Uterus (tissue), 3 donors: ENCODE measurements at regions not wholly inside any gene's neighbourhood (a gene's known extent, or its start where the extent isn't known, plus 50 kb on each side); places are given as distances from the start of the nearest gene placed in this dataset.
"Not testable (repeated sequence)": the region's sequence is repeated elsewhere in the genome, so short reads cannot be mapped to it uniquely, and the experiment has no call there.

Experiments
- DNase-seq, 2 donors: peaks; one replicate each; pipeline ENCODE4 v3.0.0-alpha.2; 2019 to 2020
- H3K27ac ChIP-seq, 2 donors: fragments of 200-600 bp; sonication (generic); 1 replicate in 1 of 2; 2 replicates in 1 of 2; pipeline ENCODE4 v1.5.1; 2016 to 2018
- H3K27me3 ChIP-seq, 2 donors: fragments of 200-600 bp; sonication (generic); one replicate each; pipeline ENCODE4 v1.5.1; 2018 to 2019; ENCODE audit warnings: control low read depth in 1 of 2
- H3K36me3 ChIP-seq, 2 donors: fragments of 200-600 bp; sonication (generic); one replicate each; pipeline ENCODE4 v1.5.1; 2019; ENCODE audit warnings: control low read depth in 1 of 2
- H3K4me1 ChIP-seq, 2 donors: fragments of 200-600 bp; sonication (generic); one replicate each; pipeline ENCODE4 v1.5.1; 2018 to 2019; ENCODE audit warnings: control low read depth in 1 of 2
- H3K4me3 ChIP-seq, 2 donors: fragments of 200-600 bp; sonication (generic); 1 replicate in 1 of 2; 2 replicates in 1 of 2; pipeline ENCODE4 v1.5.1; 2018 to 2019; ENCODE audit warnings: mild to moderate bottlenecking in 1 of 2
- H3K9me3 ChIP-seq, 2 donors: fragments of 200-600 bp; sonication (generic); one replicate each; pipeline ENCODE4 v1.5.1; 2019; ENCODE audit warnings: control low read depth in 1 of 2
- POLR2A ChIP-seq, 2 donors: fragments of 450-650 bp; IDR thresholded peaks; one replicate each; pipeline ENCODE4 v1.6.1; 2016; ENCODE audit warnings: antibody characterized with exemption in 2 of 2, mild to moderate bottlenecking in 1 of 2, moderate library complexity in 1 of 2
- intact Hi-C: fragments of 100-400 bp; cut with DNase I; formaldehyde crosslinking; loops from one replicate; pipeline ENCODE4 v1.15.1; 2023; ENCODE audit warnings: low total_unique reads
- TF ChIP-seq, protein P1 (sequence below), 4 experiments: fragments of 200-600 bp in 2 of 4; fragments of 450-650 bp in 2 of 4; sonication (generic) in 2 of 4; IDR thresholded peaks; one replicate each; pipeline ENCODE4 v1.5.1; 2016 to 2019; ENCODE audit warnings: antibody characterized with exemption in 4 of 4, mild to moderate bottlenecking in 2 of 4, moderate library complexity in 1 of 4
- donor health status: DM: yes; HTN: yes; CAD: no.

DNA sequence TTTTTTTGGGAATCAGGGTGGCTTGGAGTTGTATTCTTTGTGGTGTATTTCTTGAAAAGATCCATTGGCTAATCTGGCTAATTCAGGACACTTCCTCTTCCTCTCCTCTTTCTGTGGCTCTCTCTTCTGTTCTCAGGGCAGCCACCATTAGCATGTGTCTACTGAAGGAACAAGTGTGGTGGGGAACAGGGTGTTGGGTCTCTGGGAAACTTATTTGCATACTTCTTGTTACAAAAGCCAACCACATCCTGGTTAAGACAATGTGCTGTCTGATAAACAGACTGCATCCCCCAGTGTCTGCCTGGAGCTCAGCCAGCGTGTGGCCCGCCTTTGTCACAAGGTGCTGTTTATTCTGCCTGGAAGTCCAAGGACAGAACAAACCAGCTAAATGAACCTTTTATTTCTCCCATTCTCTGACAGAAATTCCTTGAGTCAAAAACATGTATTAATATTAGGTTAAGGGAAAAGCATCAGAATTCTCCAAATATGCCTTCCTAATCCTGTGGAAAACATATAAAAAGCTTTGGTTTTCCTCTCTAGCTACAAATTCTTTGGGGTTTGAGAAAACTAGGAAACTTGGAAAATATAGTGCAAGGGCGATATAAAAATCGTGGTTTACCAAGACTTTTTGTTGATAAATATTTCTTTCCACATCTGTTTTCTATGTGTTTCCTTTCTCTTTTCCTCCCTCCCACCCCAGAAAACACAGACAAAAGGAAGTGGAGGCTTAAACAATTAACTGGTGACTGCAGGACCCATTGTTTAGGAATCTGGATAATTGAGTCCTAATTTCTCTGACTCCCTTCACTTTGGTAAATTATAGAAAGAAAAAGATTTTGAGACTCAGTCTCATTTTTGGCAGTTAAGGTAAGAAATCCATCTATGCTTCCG, 203.6 kb downstream of the SPRY1 start:
- intact Hi-C loops, result no loop called here
- Histone ChIP-seq H3K27me3 (no peaks in the 10 kb centered on the region), H3K27ac (peak overlapping the region; percentile 44 to 50), H3K4me1 (no peaks in the 10 kb centered on the region), H3K4me3 (no peak overlapping the region), H3K36me3 (no peaks in the 10 kb centered on the region), H3K9me3 (no peaks in the 10 kb centered on the region)
- DNase-seq, result peak; percentile 47 to 60
- TF ChIP-seq, protein P1, sequence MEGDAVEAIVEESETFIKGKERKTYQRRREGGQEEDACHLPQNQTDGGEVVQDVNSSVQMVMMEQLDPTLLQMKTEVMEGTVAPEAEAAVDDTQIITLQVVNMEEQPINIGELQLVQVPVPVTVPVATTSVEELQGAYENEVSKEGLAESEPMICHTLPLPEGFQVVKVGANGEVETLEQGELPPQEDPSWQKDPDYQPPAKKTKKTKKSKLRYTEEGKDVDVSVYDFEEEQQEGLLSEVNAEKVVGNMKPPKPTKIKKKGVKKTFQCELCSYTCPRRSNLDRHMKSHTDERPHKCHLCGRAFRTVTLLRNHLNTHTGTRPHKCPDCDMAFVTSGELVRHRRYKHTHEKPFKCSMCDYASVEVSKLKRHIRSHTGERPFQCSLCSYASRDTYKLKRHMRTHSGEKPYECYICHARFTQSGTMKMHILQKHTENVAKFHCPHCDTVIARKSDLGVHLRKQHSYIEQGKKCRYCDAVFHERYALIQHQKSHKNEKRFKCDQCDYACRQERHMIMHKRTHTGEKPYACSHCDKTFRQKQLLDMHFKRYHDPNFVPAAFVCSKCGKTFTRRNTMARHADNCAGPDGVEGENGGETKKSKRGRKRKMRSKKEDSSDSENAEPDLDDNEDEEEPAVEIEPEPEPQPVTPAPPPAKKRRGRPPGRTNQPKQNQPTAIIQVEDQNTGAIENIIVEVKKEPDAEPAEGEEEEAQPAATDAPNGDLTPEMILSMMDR (IDR thresholded peaks at IDR 0.05), result no peak
- TF ChIP-seq POLR2A (IDR thresholded peaks at IDR 0.05), result no peak

- H3K9me3 ChIP-seq, result no peaks in the 10 kb centered on the region
- DNase-seq, result no peak
- H3K4me1 ChIP-seq, result no peaks in the 10 kb centered on the region
- TF ChIP-seq, protein P1 (IDR thresholded peaks at IDR 0.05), result no peak
- no peak for TF ChIP-seq POLR2A (IDR thresholded peaks at IDR 0.05)
- H3K27me3 ChIP-seq, result no peaks in the 10 kb centered on the region
- H3K36me3 ChIP-seq, result no peaks in the 10 kb centered on the region
- intact Hi-C loops, result no loop called here
- H3K27ac ChIP-seq, result no peak overlapping the region
- no peak overlapping the region for H3K4me3 ChIP-seq
These were observed 204.7 kb downstream of the SPRY1 start for GRCh38 chr4:123600987-123601904.

- H3K36me3 ChIP-seq, result no peaks in the 10 kb centered on the region
- no peak for DNase-seq
- H3K27me3 ChIP-seq, result no peaks in the 10 kb centered on the region
- intact Hi-C loops, result no loop called here
- no peaks in the 10 kb centered on the region for H3K9me3 ChIP-seq
- no peak overlapping the region for H3K27ac ChIP-seq
- no peak for TF ChIP-seq POLR2A (IDR thresholded peaks at IDR 0.05)
- TF ChIP-seq, protein P1 (IDR thresholded peaks at IDR 0.05), result no peak
- H3K4me1 ChIP-seq, result no peaks in the 10 kb centered on the region
- H3K4me3 ChIP-seq, result no peak overlapping the region
These were observed 205.4 kb downstream of the SPRY1 start for GRCh38 chr4:123602007-123602406.

GRCh38 chr4:123603165-123603564, 206.6 kb downstream of the SPRY1 start:
- Histone ChIP-seq H3K9me3 (no peaks in the 10 kb centered on the region), H3K4me3 (no peak overlapping the region), H3K27ac (no peak overlapping the region), H3K36me3 (no peaks in the 10 kb centered on the region), H3K4me1 (no peaks in the 10 kb centered on the region), H3K27me3 (no peaks in the 10 kb centered on the region)
- DNase-seq, result no peak
- no peak for TF ChIP-seq POLR2A (IDR thresholded peaks at IDR 0.05)
- TF ChIP-seq, protein P1 (IDR thresholded peaks at IDR 0.05), result no peak
- intact Hi-C loops, result no loop called here

GRCh38 chr4:123605797-123606196, 209.2 kb downstream of the SPRY1 start:
- H3K36me3 ChIP-seq, H3K4me1 ChIP-seq, H3K9me3 ChIP-seq, H3K4me3 ChIP-seq, intact Hi-C loops, H3K27ac ChIP-seq, DNase-seq, H3K27me3 ChIP-seq: not testable (repeated sequence)
